ENCODE measurements at regions not wholly inside any gene's neighbourhood (a gene's known extent, or its start where the extent isn't known, plus 50 kb on each side); places are given as distances from the start of the nearest gene placed in this dataset.

- Histone ChIP-seq H3K4me3 (ENCODE audit: insufficient read depth, low read length, poor library complexity, severe bottlenecking) (no peak overlapping the region), H3K4me2 (ENCODE audit: low read depth, low read length, poor library complexity, severe bottlenecking) (no peak overlapping the region), H3K36me3 (ENCODE audit: low read length) (no peaks in the 10 kb centered on the region), H3K27ac (ENCODE audit: low read depth, low read length) (no peak overlapping the region), H3K79me2 (ENCODE audit: insufficient read depth, low read length) (no peaks in the 10 kb centered on the region), H3F3A (ENCODE audit: insufficient read depth) (no peaks in the 10 kb centered on the region), H3K9me3 (ENCODE audit: insufficient read depth, low read length) (no peaks in the 10 kb centered on the region), H3K27me3 (ENCODE audit: low read length) (no peaks in the 10 kb centered on the region), H2AFZ (ENCODE audit: low read depth, low read length, severe bottlenecking) (no peak overlapping the region), H3K9me2 (replicated peaks; ENCODE audit: insufficient read depth, low read length) (no peaks in the 10 kb centered on the region), H4K20me1 (ENCODE audit: low read depth, low read length) (no peaks in the 10 kb centered on the region), H3K9ac (ENCODE audit: low read length) (no peak overlapping the region)
- TF ChIP-seq EZH2phosphoT487 (conservative IDR thresholded peaks at IDR 0.05; ENCODE audit: low read length) (no peak), CTCF (IDR thresholded peaks at IDR 0.05; ENCODE audit: insufficient read depth, low read length, poor library complexity, severe bottlenecking) (no peak)
Measured at GRCh38 chr10:105949721-105950120, 1214.8 kb downstream of the SORCS1 start.

- no peaks in the 10 kb centered on the region for H3K9me3 ChIP-seq (ENCODE audit: insufficient read depth, low read length)
- no peak overlapping the region for H3K27ac ChIP-seq (ENCODE audit: low read depth, low read length)
- H3K4me3 ChIP-seq (ENCODE audit: insufficient read depth, low read length, poor library complexity, severe bottlenecking): no peak overlapping the region
- no peaks in the 10 kb centered on the region for H3K79me2 ChIP-seq (ENCODE audit: insufficient read depth, low read length)
- no peaks in the 10 kb centered on the region for H3K27me3 ChIP-seq (ENCODE audit: low read length)
- H2AFZ ChIP-seq (ENCODE audit: low read depth, low read length, severe bottlenecking): no peak overlapping the region
- H3K9ac ChIP-seq (ENCODE audit: low read length): no peak overlapping the region
- TF ChIP-seq CTCF (IDR thresholded peaks at IDR 0.05; ENCODE audit: insufficient read depth, low read length, poor library complexity, severe bottlenecking): no peak
- TF ChIP-seq EZH2phosphoT487 (conservative IDR thresholded peaks at IDR 0.05; ENCODE audit: low read length): no peak
- H4K20me1 ChIP-seq (ENCODE audit: low read depth, low read length): no peaks in the 10 kb centered on the region
- no peaks in the 10 kb centered on the region for H3K36me3 ChIP-seq (ENCODE audit: low read length)
- H3F3A ChIP-seq (ENCODE audit: insufficient read depth): no peaks in the 10 kb centered on the region
- no peak overlapping the region for H3K4me2 ChIP-seq (ENCODE audit: low read depth, low read length, poor library complexity, severe bottlenecking)
- no peaks in the 10 kb centered on the region for H3K9me2 ChIP-seq (replicated peaks; ENCODE audit: insufficient read depth, low read length)
Measured at GRCh38 chr10:105925045-105925785, 1239.3 kb downstream of the SORCS1 start.

GRCh38 chr10:105921348-105921747 is 1243.2 kb downstream of the SORCS1 start:
- Histone ChIP-seq H3F3A (ENCODE audit: insufficient read depth) (no peaks in the 10 kb centered on the region), H3K9me3 (ENCODE audit: insufficient read depth, low read length) (no peaks in the 10 kb centered on the region), H3K4me2 (ENCODE audit: low read depth, low read length, poor library complexity, severe bottlenecking) (no peak overlapping the region), H3K79me2 (ENCODE audit: insufficient read depth, low read length) (no peaks in the 10 kb centered on the region), H3K27ac (ENCODE audit: low read depth, low read length) (no peak overlapping the region), H3K27me3 (ENCODE audit: low read length) (no peaks in the 10 kb centered on the region), H4K20me1 (ENCODE audit: low read depth, low read length) (no peaks in the 10 kb centered on the region), H2AFZ (ENCODE audit: low read depth, low read length, severe bottlenecking) (no peak overlapping the region), H3K9me2 (replicated peaks; ENCODE audit: insufficient read depth, low read length) (no peaks in the 10 kb centered on the region), H3K9ac (ENCODE audit: low read length) (no peak overlapping the region), H3K4me3 (ENCODE audit: insufficient read depth, low read length, poor library complexity, severe bottlenecking) (no peak overlapping the region), H3K36me3 (ENCODE audit: low read length) (no peaks in the 10 kb centered on the region)
- TF ChIP-seq CTCF (IDR thresholded peaks at IDR 0.05; ENCODE audit: insufficient read depth, low read length, poor library complexity, severe bottlenecking) (no peak), EZH2phosphoT487 (conservative IDR thresholded peaks at IDR 0.05; ENCODE audit: low read length) (no peak)
